MCF 10A (cell line): ENCODE measurements at regions not wholly inside any gene's neighbourhood (a gene's known extent, or its start where the extent isn't known, plus 50 kb on each side); places are given as distances from the start of the nearest gene placed in this dataset.

Source experiments
- BruUV-seq: library from RNA; stranded (reverse); fragments of 400-500 nt; replicated peaks from 2 replicates; lab custom pipeline; 2021; lab: Mats Ljungman, UMichigan
- CTCF ChIA-PET: fragments of 300-600 bp; sonication (Branson Sonifier 250); formaldehyde crosslinking; extraction: SDS; loops from one replicate; lab custom pipeline; 2021; ENCODE audit warnings: antibody characterized with exemption, inconsistent platforms; lab: Yijun Ruan, JAX
- POLR2A ChIA-PET: fragments of 300-600, 350-650 bp; sonication (Branson Sonifier 250); formaldehyde crosslinking; extraction: SDS; loops from one replicate; lab custom pipeline; 2020; ENCODE audit warnings: antibody characterized with exemption, inconsistent platforms; lab: Yijun Ruan, JAX
- DNase-seq: peaks from one replicate; pipeline ENCODE4 v3.0.0-alpha.2; 2018; ENCODE audit not compliant: unreplicated experiment
- H3K27ac Mint-ChIP-seq: one replicate; pipeline ENCODE4 v1.8.0; 2022; ENCODE audit warnings: mild to moderate bottlenecking, low read depth, mixed read lengths; ENCODE audit not compliant: unreplicated experiment
- H3K27me3 Mint-ChIP-seq: one replicate; pipeline ENCODE4 v1.8.0; 2022; ENCODE audit warnings: mixed read lengths; ENCODE audit not compliant: insufficient read depth, unreplicated experiment
- H3K36me3 Mint-ChIP-seq: one replicate; pipeline ENCODE4 v1.8.0; 2022; ENCODE audit warnings: mild to moderate bottlenecking, moderate library complexity, mixed read lengths; ENCODE audit not compliant: insufficient read depth, unreplicated experiment
- H3K4me1 Mint-ChIP-seq: one replicate; pipeline ENCODE4 v1.8.0; 2022; ENCODE audit warnings: mixed read lengths; ENCODE audit not compliant: insufficient read depth, unreplicated experiment
- H3K4me3 Mint-ChIP-seq: one replicate; pipeline ENCODE4 v1.8.0; 2022; ENCODE audit warnings: mild to moderate bottlenecking, moderate library complexity, mixed read lengths; ENCODE audit not compliant: unreplicated experiment
- H3K9me3 Mint-ChIP-seq: one replicate; pipeline ENCODE4 v1.8.0; 2022; ENCODE audit warnings: mixed read lengths; ENCODE audit not compliant: unreplicated experiment
- CTCF ChIP-seq: fragments of 200-600 bp; IDR thresholded peaks from one replicate; pipeline ENCODE4 v1.8.0; 2022; ENCODE audit warnings: antibody characterized with exemption, mild to moderate bottlenecking; ENCODE audit not compliant: unreplicated experiment
- intact Hi-C: fragments of 100-400 bp; cut with micrococcal nuclease; formaldehyde crosslinking; loops from 2 replicates; pipeline ENCODE4 v1.14.1; 2022

- no peaks in the 10 kb centered on the region for H3K36me3 Mint-ChIP-seq
- no peaks in the 10 kb centered on the region for H3K27me3 Mint-ChIP-seq
- TF ChIP-seq CTCF = no peak
- no TSS peak for BruUV-seq
- intact Hi-C loops = no loop called here
- no peak overlapping the region for H3K4me3 Mint-ChIP-seq
- no peak for DNase-seq
- H3K4me1 Mint-ChIP-seq = peaks cover 37% of the 10 kb centered on the region
- H3K9me3 Mint-ChIP-seq = no peaks in the 10 kb centered on the region
- CTCF ChIA-PET = interaction anchor here (0.6 to 4.7 kb wide), 3 partner anchors 12 to 340 kb away, joined by 4 to 34 read pairs (median 31); no protein-coding TSS in a partner anchor
- POLR2A ChIA-PET = no interaction called here
- no peak overlapping the region for H3K27ac Mint-ChIP-seq
These were observed 170.1 kb upstream of the HAAO start for GRCh38 chr2:42962508-42962953.

- Mint-ChIP-seq H3K27me3 (no peaks in the 10 kb centered on the region), H3K36me3 (no peaks in the 10 kb centered on the region)
These were observed 169.6 kb upstream of the HAAO start for GRCh38 chr2:42961961-42962360.

GRCh38 chr2:42961385-42961811 is 169.0 kb upstream of the HAAO start:
- Mint-ChIP-seq H3K27ac (no peak overlapping the region), H3K4me3 (no peak overlapping the region), H3K4me1 (peaks cover 37% of the 10 kb centered on the region), H3K9me3 (no peaks in the 10 kb centered on the region), H3K27me3 (no peaks in the 10 kb centered on the region), H3K36me3 (no peaks in the 10 kb centered on the region)
- TF ChIP-seq CTCF = no peak
- BruUV-seq = no TSS peak
- intact Hi-C loops = no loop called here
- CTCF ChIA-PET = no interaction called here
- POLR2A ChIA-PET = no interaction called here
- DNase-seq = no peak

More at GRCh38 chr2:42961961-42962360, 169.6 kb upstream of the HAAO start:
- no TSS peak for BruUV-seq
- intact Hi-C loops = no loop called here
- DNase-seq = no peak
- peaks cover 37% of the 10 kb centered on the region for H3K4me1 Mint-ChIP-seq
- no peak overlapping the region for H3K4me3 Mint-ChIP-seq
- CTCF ChIA-PET = interaction anchor here (4.3 to 4.7 kb wide), 2 partner anchors 13 to 15 kb away, joined by 31 to 34 read pairs; no protein-coding TSS in a partner anchor
- no peaks in the 10 kb centered on the region for H3K9me3 Mint-ChIP-seq
- POLR2A ChIA-PET = no interaction called here
- no peak overlapping the region for H3K27ac Mint-ChIP-seq
- TF ChIP-seq CTCF = no peak

GRCh38 chr2:42960842-42961180 is 168.4 kb upstream of the HAAO start:
- intact Hi-C loops = no loop called here
- H3K27ac Mint-ChIP-seq = no peak overlapping the region
- POLR2A ChIA-PET = no interaction called here

More at GRCh38 chr2:42960842-42961180, 168.4 kb upstream of the HAAO start:
- TF ChIP-seq CTCF = no peak
- H3K4me3 Mint-ChIP-seq = no peak overlapping the region
- no peak for DNase-seq
- no peaks in the 10 kb centered on the region for H3K36me3 Mint-ChIP-seq
- BruUV-seq = no TSS peak
- peaks cover 37% of the 10 kb centered on the region for H3K4me1 Mint-ChIP-seq
- CTCF ChIA-PET = no interaction called here
- no peaks in the 10 kb centered on the region for H3K27me3 Mint-ChIP-seq
- no peaks in the 10 kb centered on the region for H3K9me3 Mint-ChIP-seq
